ENCODE measurements at regions not wholly inside any gene's neighbourhood (a gene's known extent, or its start where the extent isn't known, plus 50 kb on each side); places are given as distances from the start of the nearest gene placed in this dataset.
"Not testable (repeated sequence)": the region's sequence is repeated elsewhere in the genome, so short reads cannot be mapped to it uniquely, and the experiment has no call there.

DNA sequence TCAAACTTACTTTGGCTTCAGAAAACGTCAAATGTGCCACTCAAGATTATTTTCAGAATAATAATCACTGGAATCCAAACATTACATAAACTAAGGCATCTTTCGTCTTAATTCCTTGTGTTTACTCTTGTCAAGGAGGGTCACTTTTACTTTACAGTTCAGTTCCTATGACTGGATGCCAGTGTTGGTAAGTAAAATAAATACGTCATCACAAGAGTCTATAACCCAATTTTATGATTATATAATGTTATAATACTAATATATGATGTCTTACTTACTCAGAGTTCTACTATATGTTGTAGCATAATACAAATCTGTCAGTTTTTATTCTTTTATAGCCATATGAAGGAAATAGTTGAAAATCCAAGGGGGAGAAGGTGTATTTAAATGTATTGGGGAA is 123.8 kb downstream of the GPR85 start:
- Histone ChIP-seq H3K36me3 (no peaks in the 10 kb centered on the region), H3K27ac (no peak overlapping the region), H3K27me3 (no peaks in the 10 kb centered on the region), H3K4me3 (no peak overlapping the region), H3K9me3 (no peaks in the 10 kb centered on the region), H3K4me1 (no peaks in the 10 kb centered on the region)
- 61 to 70% methylated on average over 3 of the region's 3 CpGs for WGBS, 2 donors (ENCODE audit: low coverage in 1 of 2)
- no peak for ATAC-seq
- TF ChIP-seq POLR2A (IDR thresholded peaks at IDR 0.05) (no peak), EP300 (IDR thresholded peaks at IDR 0.05) (no peak), POLR2AphosphoS5 (IDR thresholded peaks at IDR 0.05) (no peak)
- TF ChIP-seq, protein P1, sequence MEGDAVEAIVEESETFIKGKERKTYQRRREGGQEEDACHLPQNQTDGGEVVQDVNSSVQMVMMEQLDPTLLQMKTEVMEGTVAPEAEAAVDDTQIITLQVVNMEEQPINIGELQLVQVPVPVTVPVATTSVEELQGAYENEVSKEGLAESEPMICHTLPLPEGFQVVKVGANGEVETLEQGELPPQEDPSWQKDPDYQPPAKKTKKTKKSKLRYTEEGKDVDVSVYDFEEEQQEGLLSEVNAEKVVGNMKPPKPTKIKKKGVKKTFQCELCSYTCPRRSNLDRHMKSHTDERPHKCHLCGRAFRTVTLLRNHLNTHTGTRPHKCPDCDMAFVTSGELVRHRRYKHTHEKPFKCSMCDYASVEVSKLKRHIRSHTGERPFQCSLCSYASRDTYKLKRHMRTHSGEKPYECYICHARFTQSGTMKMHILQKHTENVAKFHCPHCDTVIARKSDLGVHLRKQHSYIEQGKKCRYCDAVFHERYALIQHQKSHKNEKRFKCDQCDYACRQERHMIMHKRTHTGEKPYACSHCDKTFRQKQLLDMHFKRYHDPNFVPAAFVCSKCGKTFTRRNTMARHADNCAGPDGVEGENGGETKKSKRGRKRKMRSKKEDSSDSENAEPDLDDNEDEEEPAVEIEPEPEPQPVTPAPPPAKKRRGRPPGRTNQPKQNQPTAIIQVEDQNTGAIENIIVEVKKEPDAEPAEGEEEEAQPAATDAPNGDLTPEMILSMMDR (IDR thresholded peaks at IDR 0.05): no peak

DNA sequence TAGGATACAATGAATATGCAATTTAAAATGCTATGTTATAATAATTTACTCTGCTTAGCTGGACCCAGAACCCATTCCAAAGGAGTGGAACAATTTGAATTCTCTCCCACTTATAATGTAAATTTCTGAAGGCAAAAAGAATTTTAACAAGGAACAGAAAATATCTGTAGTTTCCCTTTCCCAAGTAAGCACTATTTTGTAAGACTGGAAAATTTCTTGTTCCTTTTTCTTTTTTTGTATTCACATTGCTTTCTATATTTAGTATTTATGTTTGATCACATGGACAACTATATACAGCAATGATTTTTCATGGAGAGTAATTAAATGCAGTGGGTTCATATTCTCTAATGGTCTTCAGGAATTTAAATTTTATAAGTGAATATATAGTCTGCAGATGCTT is 127.4 kb downstream of the GPR85 start:
- TF ChIP-seq EP300 (IDR thresholded peaks at IDR 0.05) (no peak), POLR2AphosphoS5 (IDR thresholded peaks at IDR 0.05) (no peak), POLR2A (IDR thresholded peaks at IDR 0.05) (no peak)
- TF ChIP-seq, protein P1 (IDR thresholded peaks at IDR 0.05): no peak
- Histone ChIP-seq H3K27ac (no peak overlapping the region), H3K27me3 (no peaks in the 10 kb centered on the region), H3K4me1 (no peaks in the 10 kb centered on the region), H3K36me3 (no peaks in the 10 kb centered on the region), H3K9me3 (no peaks in the 10 kb centered on the region), H3K4me3 (no peak overlapping the region)
- ATAC-seq: no peak

DNA sequence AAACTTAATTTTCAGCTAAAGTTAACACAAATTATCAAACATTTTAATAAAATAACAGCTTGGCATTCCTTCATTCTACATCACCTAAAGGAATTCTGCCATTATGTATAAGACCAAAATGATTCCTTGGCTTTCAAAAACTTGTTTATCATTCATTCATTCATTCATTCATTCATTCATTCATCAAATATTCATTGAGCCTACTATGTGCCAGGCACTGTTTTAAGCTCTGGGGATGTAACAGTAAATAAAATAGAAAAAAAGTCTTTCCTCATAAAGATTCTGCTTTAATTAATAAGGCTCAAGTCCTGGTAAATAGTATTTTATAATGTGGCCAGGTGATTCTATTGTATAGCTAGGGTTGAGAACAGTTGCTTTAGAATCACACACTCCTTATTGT is 127.9 kb downstream of the GPR85 start:
- no peaks in the 10 kb centered on the region for H3K36me3 ChIP-seq
- no peaks in the 10 kb centered on the region for H3K4me1 ChIP-seq
- H3K4me3 ChIP-seq: no peak overlapping the region
- no peaks in the 10 kb centered on the region for H3K27me3 ChIP-seq
- TF ChIP-seq, protein P1 (IDR thresholded peaks at IDR 0.05): no peak
- TF ChIP-seq EP300 (IDR thresholded peaks at IDR 0.05): no peak
- no peak for TF ChIP-seq POLR2AphosphoS5 (IDR thresholded peaks at IDR 0.05)
- TF ChIP-seq POLR2A (IDR thresholded peaks at IDR 0.05): no peak
- no peaks in the 10 kb centered on the region for H3K9me3 ChIP-seq
- no peak overlapping the region for H3K27ac ChIP-seq
- ATAC-seq: no peak

DNA sequence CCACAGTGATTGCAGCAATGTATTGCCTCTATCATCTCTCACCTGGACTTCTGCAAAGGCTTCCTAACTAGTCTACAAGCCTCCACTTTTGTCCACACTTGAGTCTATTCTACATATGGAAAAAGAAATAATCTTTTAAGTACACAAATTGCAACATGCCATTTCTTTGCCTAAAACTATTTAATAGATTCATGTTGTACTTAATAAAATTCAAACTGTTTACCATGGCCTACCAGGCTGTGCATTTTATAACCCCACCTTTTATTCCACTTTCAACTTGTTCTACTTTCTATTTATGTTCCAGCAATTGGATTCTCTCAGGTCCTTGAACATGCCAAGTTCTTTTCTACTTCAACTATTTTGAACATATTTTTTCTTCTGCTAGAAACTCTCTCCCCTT is 128.7 kb downstream of the GPR85 start:
- no peaks in the 10 kb centered on the region for H3K4me1 ChIP-seq
- H3K27ac ChIP-seq: no peak overlapping the region
- H3K4me3 ChIP-seq: no peak overlapping the region
- H3K9me3 ChIP-seq: no peaks in the 10 kb centered on the region
- H3K36me3 ChIP-seq: no peaks in the 10 kb centered on the region
- TF ChIP-seq POLR2AphosphoS5 (IDR thresholded peaks at IDR 0.05): no peak
- TF ChIP-seq EP300 (IDR thresholded peaks at IDR 0.05): no peak
- TF ChIP-seq, protein P1 (IDR thresholded peaks at IDR 0.05): no peak
- no peak for TF ChIP-seq POLR2A (IDR thresholded peaks at IDR 0.05)
- H3K27me3 ChIP-seq: no peaks in the 10 kb centered on the region
- ATAC-seq: no peak

DNA sequence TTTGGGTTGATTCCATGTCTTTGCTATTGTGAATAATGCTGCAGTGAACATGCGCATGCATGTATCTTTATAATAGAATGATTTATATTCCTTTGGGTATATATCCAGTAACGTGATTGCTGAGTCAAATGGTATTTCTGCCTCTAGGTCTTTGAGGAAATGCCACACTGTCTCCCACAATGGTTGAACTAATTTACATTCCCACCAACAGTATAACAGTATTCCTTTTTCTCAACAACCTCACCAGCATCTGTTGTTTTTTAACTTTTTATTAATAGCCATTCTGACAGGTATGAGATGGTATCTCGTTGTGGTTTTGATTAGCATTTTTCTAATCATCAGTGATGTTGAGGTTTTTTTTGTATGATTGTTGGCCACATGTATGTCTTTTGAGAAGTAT is 133.6 kb downstream of the GPR85 start:
- H3K36me3 ChIP-seq, H3K27ac ChIP-seq, ATAC-seq, H3K4me3 ChIP-seq, H3K9me3 ChIP-seq, H3K4me1 ChIP-seq: not testable (repeated sequence)
- WGBS, 2 donors (ENCODE audit: low coverage in 1 of 2): 80% methylated on average over 3 of the region's 3 CpGs
- peaks cover 11% of the 10 kb centered on the region for H3K27me3 ChIP-seq

DNA sequence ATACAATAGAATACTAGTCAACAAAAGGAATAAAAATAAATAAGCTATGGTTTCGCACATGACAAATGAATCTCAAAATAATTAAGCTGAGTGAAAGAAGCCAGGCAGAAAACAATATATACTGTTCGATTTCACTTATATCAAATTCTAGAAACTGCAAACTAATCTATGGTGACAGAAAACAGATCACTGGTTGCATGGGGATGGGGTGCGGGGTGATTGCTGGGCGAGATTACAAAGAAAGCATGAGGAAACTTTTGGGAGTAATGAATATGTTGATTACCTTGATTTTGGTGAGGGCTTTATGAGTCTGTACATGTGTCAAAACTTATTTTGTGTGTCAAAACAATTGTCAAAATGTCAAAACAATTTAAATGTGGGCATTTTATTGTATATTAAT is 135.6 kb downstream of the GPR85 start:
- Histone ChIP-seq H3K36me3 (no peaks in the 10 kb centered on the region), H3K9me3 (no peaks in the 10 kb centered on the region), H3K27me3 (peaks cover 11% of the 10 kb centered on the region), H3K27ac (no peak overlapping the region), H3K4me3 (no peak overlapping the region), H3K4me1 (no peaks in the 10 kb centered on the region)
- TF ChIP-seq EP300 (IDR thresholded peaks at IDR 0.05) (no peak), POLR2A (IDR thresholded peaks at IDR 0.05) (no peak), POLR2AphosphoS5 (IDR thresholded peaks at IDR 0.05) (no peak)
- TF ChIP-seq, protein P1 (IDR thresholded peaks at IDR 0.05): no peak
- ATAC-seq: no peak
- 60 to 70% methylated on average over 3 to 4 of the region's 4 CpGs for WGBS, 2 donors (ENCODE audit: low coverage in 1 of 2)

DNA sequence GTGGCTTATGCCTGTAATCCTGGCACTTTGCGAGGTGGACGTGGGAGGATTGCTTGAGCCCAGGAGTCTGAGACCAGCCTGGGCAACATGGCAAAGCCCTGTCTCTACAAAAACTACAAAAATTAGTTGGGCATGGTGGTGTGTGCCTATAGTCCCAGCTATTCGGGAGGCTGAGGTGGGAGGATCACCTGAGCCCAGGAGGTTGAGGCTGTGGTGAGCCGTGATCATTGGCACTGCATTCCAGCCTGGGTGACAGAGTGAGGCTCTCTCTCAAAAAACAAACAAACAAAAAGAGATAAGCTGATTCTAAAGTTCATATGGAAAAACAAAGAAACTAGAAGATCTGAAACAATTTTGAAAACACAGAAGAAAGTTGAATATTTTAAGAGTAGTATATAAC is 136.9 kb downstream of the GPR85 start:
- ATAC-seq, H3K4me1 ChIP-seq, H3K27ac ChIP-seq, H3K9me3 ChIP-seq, H3K36me3 ChIP-seq, H3K4me3 ChIP-seq: not testable (repeated sequence)
- peaks cover 11% of the 10 kb centered on the region for H3K27me3 ChIP-seq
- 58 to 60% methylated on average over 3 to 4 of the region's 4 CpGs for WGBS, 2 donors (ENCODE audit: low coverage in 1 of 2)

All from gastroesophageal sphincter (tissue), 4 donors.